Psoas muscle (tissue), 7 donors: ENCODE measurements at regions not wholly inside any gene's neighbourhood (a gene's known extent, or its start where the extent isn't known, plus 50 kb on each side); places are given as distances from the start of the nearest gene placed in this dataset.

Source experiments
- ATAC-seq, 4 donors: fragments of 200-7000 bp; cut with Tn5 transposase; one replicate each; pipeline ENCODE4 v1.9.1; 2020; ENCODE audit warnings: moderate library complexity in 3 of 4, mild to moderate bottlenecking in 2 of 4
- DNase-seq, 2 donors: peaks; one replicate each; pipeline ENCODE4 v3.0.0-alpha.2; 2020
- H3K27ac ChIP-seq: fragments of 200-600 bp; one replicate; pipeline ENCODE4 v1.8.0; 2022
- H3K27me3 ChIP-seq, 3 donors: fragments of 200-600 bp in 1 of 3; one replicate each; pipeline versions ENCODE4 v1.6.1 to v1.8.0; 2013 to 2022; ENCODE audit warnings: low read length in 2 of 3, mild to moderate bottlenecking in 2 of 3, moderate library complexity in 1 of 3; ENCODE audit not compliant: insufficient read depth in 3 of 3
- H3K36me3 ChIP-seq, 2 donors: fragments of 200-600 bp in 1 of 2; one replicate each; pipeline versions ENCODE4 v1.6.1 to v1.8.0; 2013 to 2022; ENCODE audit warnings: low read depth in 1 of 2, mild to moderate bottlenecking in 1 of 2, moderate library complexity in 1 of 2; ENCODE audit not compliant: insufficient read depth in 1 of 2
- H3K4me1 ChIP-seq: fragments of 200-600 bp; one replicate; pipeline ENCODE4 v1.8.0; 2022
- H3K4me3 ChIP-seq: fragments of 200-600 bp; one replicate; pipeline ENCODE4 v1.8.0; 2022; ENCODE audit warnings: mild to moderate bottlenecking
- H3K9me3 ChIP-seq: fragments of 200-600 bp; one replicate; pipeline ENCODE4 v1.8.0; 2022
- CTCF ChIP-seq: fragments of 200-600 bp; IDR thresholded peaks from one replicate; pipeline ENCODE4 v1.8.0; 2022; ENCODE audit warnings: antibody characterized with exemption
- WGBS, 3 donors: extraction: QIAGEN DNeasy Blood & Tissue Kit; methylation state at CpG; one replicate each; pipeline versions ENCODE4 v1.1.6 to v1.1.7; 2013; 5-methylcytosine and 5-hydroxymethylcytosine counted together
- intact Hi-C, 2 donors: fragments of 100-400 bp; cut with DNase I; formaldehyde crosslinking; loops; one replicate each; pipeline versions ENCODE4 v1.11.0 to v1.14.2; 2022
- donor health status: healthy with polysubstance abuse.
- donor health status: DM: no; HTN: no; CAD: no; lungs with moderate emphysema.
- donor health status: Bipolar disorder and iron deficiency.
- donor health status: healthy.
- donor health status: DM: yes; HTN: yes; CAD: no.
- donor health status: DM: no; HTN: no; CAD: no.
- donor health status: DM: yes; HTN: yes; CAD: no.

- Histone ChIP-seq H3K9me3 (no peaks in the 10 kb centered on the region), H3K27ac (no peak overlapping the region), H3K4me3 (no peak overlapping the region), H3K27me3 (no peaks in the 10 kb centered on the region), H3K4me1 (no peaks in the 10 kb centered on the region), H3K36me3 (no peaks in the 10 kb centered on the region)
- intact Hi-C loops = no loop called here
- 97 to 100% (median 97%) methylated on average over 1 of the region's 1 CpG for WGBS, 3 donors
- no peak for TF ChIP-seq CTCF
- ATAC-seq (no peak), DNase-seq (no peak)
Observed at GRCh38 chr4:138945840-138946239, 69.7 kb upstream of the NOCT start.

- no peaks in the 10 kb centered on the region for H3K36me3 ChIP-seq
- no peak for TF ChIP-seq CTCF
- 80 to 91% (median 83%) methylated on average over 2 of the region's 2 CpGs for WGBS, 3 donors
Observed at GRCh38 chr4:138945401-138945800, 70.2 kb upstream of the NOCT start.

DNA sequence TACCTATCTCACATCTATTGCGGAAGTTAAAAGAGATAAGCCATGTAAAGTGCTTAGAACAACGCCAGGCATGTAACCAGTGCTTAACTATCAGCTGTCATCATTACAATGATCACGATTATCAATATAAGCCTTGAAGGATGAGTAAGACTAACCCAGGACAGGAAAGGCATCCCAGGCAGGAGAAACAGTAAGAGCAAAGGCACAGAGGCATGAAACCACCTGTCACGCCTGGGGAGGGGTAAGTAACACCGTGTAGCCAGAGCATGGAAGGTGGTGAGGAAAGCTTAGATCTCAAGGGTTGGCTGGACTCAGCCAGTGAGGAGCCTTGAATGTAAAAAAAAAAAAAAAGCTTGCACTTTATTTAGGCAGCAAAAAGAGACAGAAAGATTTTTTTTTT is 71.7 kb upstream of the NOCT start:
- no peak for DNase-seq
- Histone ChIP-seq H3K27ac (no peak overlapping the region), H3K27me3 (no peaks in the 10 kb centered on the region), H3K36me3 (no peaks in the 10 kb centered on the region), H3K4me3 (no peak overlapping the region), H3K4me1 (no peaks in the 10 kb centered on the region), H3K9me3 (no peaks in the 10 kb centered on the region)
- ATAC-seq = no peak
- intact Hi-C loops = no loop called here
- TF ChIP-seq CTCF = no peak
- WGBS, 3 donors = 89 to 92% (median 92%) methylated on average over 5 of the region's 5 CpGs

More at GRCh38 chr4:138945401-138945800, 70.2 kb upstream of the NOCT start:
- ATAC-seq (no peak), DNase-seq (no peak)
- Histone ChIP-seq H3K4me1 (no peaks in the 10 kb centered on the region), H3K27me3 (no peaks in the 10 kb centered on the region), H3K27ac (no peak overlapping the region), H3K4me3 (no peak overlapping the region), H3K9me3 (no peaks in the 10 kb centered on the region)
- intact Hi-C loops = no loop called here

DNA sequence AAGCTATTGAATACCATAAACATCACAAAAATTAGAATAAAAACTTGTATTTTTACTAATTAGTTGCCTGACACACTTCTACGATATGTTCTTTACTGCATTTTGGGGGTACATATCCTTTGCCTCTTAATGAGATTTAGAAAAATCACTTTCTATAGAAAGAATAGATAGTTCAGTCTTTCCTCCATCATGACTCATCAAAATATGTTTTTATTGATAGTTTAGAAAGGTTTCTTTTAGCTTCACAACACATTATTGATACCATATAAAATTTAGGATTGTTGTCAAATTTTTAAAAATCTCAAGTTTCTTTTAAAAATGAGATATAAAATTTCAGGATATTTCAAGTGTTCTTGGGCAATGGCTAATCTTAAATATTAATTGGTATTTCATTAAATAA is 74.5 kb upstream of the NOCT start:
- ATAC-seq (no peak), DNase-seq (no peak)
- Histone ChIP-seq H3K36me3 (no peaks in the 10 kb centered on the region), H3K27me3 (no peaks in the 10 kb centered on the region), H3K27ac (no peak overlapping the region), H3K4me1 (peaks cover 7% of the 10 kb centered on the region), H3K4me3 (no peak overlapping the region), H3K9me3 (no peaks in the 10 kb centered on the region)
- intact Hi-C loops = no loop called here
- 94 to 98% (median 98%) methylated on average over 1 of the region's 1 CpG for WGBS, 3 donors
- TF ChIP-seq CTCF = no peak

DNA sequence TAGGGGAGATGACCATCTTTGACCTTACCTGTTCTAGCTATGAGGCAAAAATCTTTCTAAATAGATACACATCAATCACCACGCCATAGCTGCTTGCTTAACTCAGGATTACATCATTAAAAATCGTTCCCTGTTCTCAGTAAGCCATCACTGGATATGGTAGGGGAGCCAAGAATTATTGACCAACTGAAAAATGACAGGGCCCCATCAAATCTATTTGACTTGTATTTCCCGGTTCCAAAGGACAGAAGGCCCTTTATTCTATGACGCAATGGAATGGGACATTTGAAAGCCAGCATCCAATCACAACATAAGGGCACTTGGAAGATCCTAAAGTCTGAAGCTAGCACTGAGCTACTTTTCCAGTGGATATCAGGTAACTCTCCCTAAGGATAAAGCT is 75.6 kb upstream of the NOCT start:
- no peak overlapping the region for H3K27ac ChIP-seq
- DNase-seq (no peak), ATAC-seq (no peak)
- no peak overlapping the region for H3K4me3 ChIP-seq
- intact Hi-C loops = no loop called here
- WGBS, 3 donors = 52 to 65% (median 64%) methylated on average over 4 of the region's 4 CpGs
- H3K36me3 ChIP-seq = no peaks in the 10 kb centered on the region
- no peaks in the 10 kb centered on the region for H3K9me3 ChIP-seq
- peaks cover 7% of the 10 kb centered on the region for H3K4me1 ChIP-seq
- TF ChIP-seq CTCF = no peak
- H3K27me3 ChIP-seq = no peaks in the 10 kb centered on the region
